Inferior parietal cortex (tissue), 1 donor: ENCODE measurements at regions not wholly inside any gene's neighbourhood (a gene's known extent, or its start where the extent isn't known, plus 50 kb on each side); places are given as distances from the start of the nearest gene placed in this dataset.

ENCODE experiments used
- DNase-seq: peaks from one replicate; pipeline ENCODE4 v3.0.0-alpha.2; 2016; ENCODE audit errors: extremely low spot score

DNA sequence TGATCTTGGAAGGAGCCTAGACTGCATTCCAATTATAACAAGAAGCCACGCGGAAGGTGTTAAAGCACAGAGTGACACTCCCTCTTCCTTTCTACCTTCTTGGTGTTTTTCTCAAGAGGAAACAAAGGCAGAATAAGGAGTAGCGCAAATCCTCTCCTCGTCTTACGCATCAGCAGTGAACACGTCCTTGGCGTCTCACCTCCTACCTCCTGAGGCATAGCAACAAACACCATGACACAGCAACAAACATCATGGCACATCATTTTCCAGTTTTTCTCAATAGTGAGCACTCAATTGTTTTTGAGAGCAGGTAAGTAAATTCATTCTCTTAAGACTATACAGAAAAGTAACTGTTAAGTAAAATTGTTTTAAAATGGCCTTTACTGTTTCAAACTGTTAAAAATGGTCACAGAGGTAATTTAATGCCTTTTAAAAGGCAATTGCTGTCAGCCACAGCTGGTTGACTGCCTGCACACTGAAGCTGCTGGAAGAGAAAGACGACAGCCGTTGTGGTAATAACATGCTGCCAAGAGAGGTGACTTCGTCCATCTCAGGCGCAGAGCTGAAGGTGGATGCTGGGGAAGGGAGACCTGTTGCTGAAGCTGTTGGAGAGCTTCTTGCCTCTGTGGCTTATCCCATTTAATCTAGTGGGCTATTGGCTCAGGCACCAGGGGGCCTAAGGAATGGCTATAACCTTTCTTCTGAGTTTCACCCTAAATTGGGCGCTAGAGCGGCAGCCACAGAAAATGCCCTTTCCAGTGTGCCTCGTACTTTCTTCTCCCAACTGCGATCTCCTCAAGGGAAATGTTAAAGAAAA lies 703.7 kb downstream of the UQCRFS1 start:
- no peak for DNase-seq

- DNase-seq, result no peak
Measured at GRCh38 chr19:28508666-28509065, 704.3 kb downstream of the UQCRFS1 start.

- DNase-seq, result no peak
Measured at GRCh38 chr19:28505933-28506332, 707.0 kb downstream of the UQCRFS1 start.

DNA sequence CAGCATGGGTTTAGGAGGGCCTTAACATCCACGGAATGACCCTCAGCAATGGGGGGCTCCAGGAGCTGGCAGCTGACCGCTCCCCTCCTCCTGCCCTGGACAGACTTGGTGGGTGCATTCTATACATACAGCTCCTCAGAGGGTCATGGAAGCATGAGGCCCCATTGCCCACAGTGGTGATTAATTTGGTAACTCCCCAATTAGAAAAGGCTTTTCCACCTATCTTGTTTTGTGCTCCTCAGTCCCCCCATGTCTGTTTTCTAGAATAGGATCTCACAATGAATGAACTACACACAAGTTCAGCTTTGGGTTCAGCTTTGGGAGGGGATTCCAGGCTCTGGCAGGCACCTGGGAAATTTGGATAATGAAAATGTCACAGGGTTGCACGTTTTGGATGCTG lies 707.8 kb downstream of the UQCRFS1 start:
- DNase-seq, result no peak

GRCh38 chr19:28504727-28505126 lies 708.2 kb downstream of the UQCRFS1 start:
- DNase-seq, result no peak

DNA sequence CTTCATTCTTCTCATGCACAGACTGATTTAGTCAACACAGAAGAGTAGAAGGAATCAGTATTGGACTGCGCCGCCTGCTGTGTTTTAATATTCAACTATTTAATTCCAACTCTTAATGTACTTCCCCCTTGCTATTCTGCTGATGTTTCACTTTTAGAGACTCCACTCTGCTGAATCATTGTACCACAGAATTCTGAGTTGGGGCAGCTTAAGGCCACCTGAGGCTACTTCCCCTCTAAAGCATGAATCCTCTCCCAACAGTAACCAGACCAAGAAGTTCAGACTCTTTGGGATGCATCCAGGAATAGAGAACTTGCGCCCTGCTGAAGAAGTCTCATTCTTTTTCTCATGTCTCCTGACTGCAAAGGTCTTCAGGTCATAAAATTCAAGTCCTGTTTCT lies 708.8 kb downstream of the UQCRFS1 start:
- DNase-seq, result no peak

- DNase-seq, result no peak
Measured at GRCh38 chr19:28502879-28503734, 709.8 kb downstream of the UQCRFS1 start.

- no peak for DNase-seq
Measured at GRCh38 chr19:28501976-28502375, 711.0 kb downstream of the UQCRFS1 start.

GRCh38 chr19:28500982-28501630 lies 711.8 kb downstream of the UQCRFS1 start:
- DNase-seq, result no peak

GRCh38 chr19:28500296-28500695 lies 712.7 kb downstream of the UQCRFS1 start:
- no peak for DNase-seq

GRCh38 chr19:28498404-28498976 lies 714.5 kb downstream of the UQCRFS1 start:
- DNase-seq, result no peak

- no peak for DNase-seq
Measured at GRCh38 chr19:28497887-28498286, 715.1 kb downstream of the UQCRFS1 start.

GRCh38 chr19:28497137-28497536 lies 715.8 kb downstream of the UQCRFS1 start:
- DNase-seq, result no peak

DNA sequence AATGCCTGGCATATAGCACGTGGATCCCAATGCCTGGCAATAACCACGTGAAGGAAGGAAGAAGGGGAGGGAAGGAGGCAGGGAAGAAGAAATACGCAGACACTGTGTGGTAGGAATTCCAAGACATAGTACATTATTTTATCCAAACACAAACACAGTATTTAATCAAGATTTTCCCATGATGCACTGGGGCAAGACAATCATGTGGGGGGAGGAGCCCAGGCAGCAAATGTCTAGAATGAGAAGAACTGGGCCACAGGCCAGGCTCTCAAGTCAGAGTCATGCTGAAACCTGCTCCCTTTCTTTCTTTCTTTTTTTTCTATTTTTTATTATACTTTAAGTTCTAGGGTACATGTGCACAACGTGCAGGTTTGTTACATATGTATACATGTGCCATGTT lies 717.9 kb downstream of the UQCRFS1 start:
- no peak for DNase-seq

- no peak for DNase-seq
Measured at GRCh38 chr19:28494461-28494860, 718.5 kb downstream of the UQCRFS1 start.

DNA sequence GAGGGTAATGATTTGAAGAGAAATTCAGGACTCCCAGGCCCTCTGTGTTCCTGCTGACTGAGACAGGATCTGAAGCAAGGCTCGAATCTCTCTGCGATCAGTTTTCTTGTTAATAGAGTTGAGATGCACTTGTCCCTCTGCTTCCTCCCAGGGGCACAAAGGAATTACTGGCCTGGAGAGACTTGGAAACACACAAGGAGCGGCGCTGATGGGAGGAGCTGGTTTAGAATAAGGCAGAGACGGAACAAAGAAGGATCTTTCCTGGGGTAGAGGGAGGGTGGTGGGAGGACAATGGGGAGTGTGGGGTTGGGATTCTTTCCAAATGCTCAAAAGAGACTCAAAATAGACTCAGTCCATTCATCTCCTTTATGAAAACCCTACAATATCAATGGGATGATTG lies 719.1 kb downstream of the UQCRFS1 start:
- no peak for DNase-seq

- no peak for DNase-seq
Measured at GRCh38 chr19:28492621-28493020, 720.3 kb downstream of the UQCRFS1 start.

GRCh38 chr19:28492201-28492600 lies 720.8 kb downstream of the UQCRFS1 start:
- DNase-seq, result no peak

GRCh38 chr19:28489776-28490175 lies 723.2 kb downstream of the UQCRFS1 start:
- no peak for DNase-seq

- DNase-seq, result no peak
Measured at GRCh38 chr19:28489126-28489660, 723.8 kb downstream of the UQCRFS1 start.

- no peak for DNase-seq
Measured at GRCh38 chr19:28487999-28488398, 725.0 kb downstream of the UQCRFS1 start.

DNA sequence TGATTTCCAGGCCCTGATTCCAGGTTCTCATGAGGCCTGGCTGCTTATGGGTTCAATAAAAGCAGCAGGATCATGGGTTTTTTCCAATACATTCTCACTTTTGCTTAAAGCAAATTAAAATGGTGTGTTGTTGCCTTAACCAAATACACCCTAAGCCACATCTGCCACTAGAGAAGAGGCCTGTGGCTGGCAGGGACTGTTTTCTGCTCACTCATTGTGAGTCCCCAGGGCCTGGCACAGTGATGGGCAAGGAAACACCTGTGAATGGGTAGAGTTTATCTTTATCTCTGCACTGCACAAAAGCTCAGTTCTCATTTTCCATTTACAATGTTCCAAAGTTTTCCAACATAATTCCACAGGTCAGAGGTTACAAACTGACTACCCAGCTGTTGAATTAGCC lies 726.0 kb downstream of the UQCRFS1 start:
- DNase-seq, result no peak
